ENCODE measurements at regions not wholly inside any gene's neighbourhood (a gene's known extent, or its start where the extent isn't known, plus 50 kb on each side); places are given as distances from the start of the nearest gene placed in this dataset.
"Not testable (repeated sequence)": the region's sequence is repeated elsewhere in the genome, so short reads cannot be mapped to it uniquely, and the experiment has no call there.

GRCh38 chr1:68725001-68725752 lies 228.3 kb upstream of the DEPDC1 start:
- TF ChIP-seq CTCF (IDR thresholded peaks at IDR 0.05; ENCODE audit: low read depth, low read length, missing control alignments) = no peak
- no peak for DNase-seq (ENCODE audit: extremely low read depth, low read depth)
- H3K4me3 ChIP-seq (replicated peaks; ENCODE audit: low read depth, low read length) = no peak overlapping the region

- not testable (repeated sequence) for H3K4me3 ChIP-seq (replicated peaks; ENCODE audit: low read depth, low read length); DNase-seq (ENCODE audit: extremely low read depth, low read depth)
Observed at GRCh38 chr1:68739486-68739885, 242.6 kb upstream of the DEPDC1 start.

GRCh38 chr1:68745011-68745410 lies 248.1 kb upstream of the DEPDC1 start:
- H3K4me3 ChIP-seq (replicated peaks; ENCODE audit: low read depth, low read length) = no peak overlapping the region
- DNase-seq (ENCODE audit: extremely low read depth, low read depth) = no peak
- TF ChIP-seq CTCF (IDR thresholded peaks at IDR 0.05; ENCODE audit: low read depth, low read length, missing control alignments) = no peak

GRCh38 chr1:68745451-68745850 lies 248.6 kb upstream of the DEPDC1 start:
- no peak for TF ChIP-seq CTCF (IDR thresholded peaks at IDR 0.05; ENCODE audit: low read depth, low read length, missing control alignments)
- H3K4me3 ChIP-seq (replicated peaks; ENCODE audit: low read depth, low read length) = no peak overlapping the region
- no peak for DNase-seq (ENCODE audit: extremely low read depth, low read depth)

GRCh38 chr1:68746378-68746777 lies 249.5 kb upstream of the DEPDC1 start:
- DNase-seq (ENCODE audit: extremely low read depth, low read depth) = no peak
- TF ChIP-seq CTCF (IDR thresholded peaks at IDR 0.05; ENCODE audit: low read depth, low read length, missing control alignments) = no peak
- no peak overlapping the region for H3K4me3 ChIP-seq (replicated peaks; ENCODE audit: low read depth, low read length)

GRCh38 chr1:68751723-68752122 lies 254.8 kb upstream of the DEPDC1 start:
- no peak for DNase-seq (ENCODE audit: extremely low read depth, low read depth)
- no peak overlapping the region for H3K4me3 ChIP-seq (replicated peaks; ENCODE audit: low read depth, low read length)
- TF ChIP-seq CTCF (IDR thresholded peaks at IDR 0.05; ENCODE audit: low read depth, low read length, missing control alignments) = no peak

- no peak for TF ChIP-seq CTCF (IDR thresholded peaks at IDR 0.05; ENCODE audit: low read depth, low read length, missing control alignments)
- no peak overlapping the region for H3K4me3 ChIP-seq (replicated peaks; ENCODE audit: low read depth, low read length)
- DNase-seq (ENCODE audit: extremely low read depth, low read depth) = no peak
Observed at GRCh38 chr1:68758666-68759209, 261.9 kb upstream of the DEPDC1 start.
